GM10266 (cell line): ENCODE measurements at regions not wholly inside any gene's neighbourhood (a gene's known extent, or its start where the extent isn't known, plus 50 kb on each side); places are given as distances from the start of the nearest gene placed in this dataset.

Source experiments
- DNase-seq: peaks from one replicate; pipeline ENCODE4 v3.0.0; 2012; ENCODE audit errors: extremely low spot score
- CTCF ChIP-seq: IDR thresholded peaks from 2 replicates; pipeline ENCODE4 v1.5.1; 2012; ENCODE audit warnings: mild to moderate bottlenecking, low read depth; ENCODE audit not compliant: control insufficient read depth, insufficient read depth; ENCODE audit errors: missing control alignments

- no peak for TF ChIP-seq CTCF
- no peak for DNase-seq
Measured at GRCh38 chr2:116687371-116687770, 1127.1 kb upstream of the DDX18 start.

GRCh38 chr2:116692988-116693387, 1121.5 kb upstream of the DDX18 start:
- no peak for TF ChIP-seq CTCF
- DNase-seq = no peak

- no peak for TF ChIP-seq CTCF
- DNase-seq = no peak
Measured at GRCh38 chr2:116696223-116696622, 1118.3 kb upstream of the DDX18 start.

GRCh38 chr2:116696903-116697302, 1117.6 kb upstream of the DDX18 start:
- TF ChIP-seq CTCF = no peak
- no peak for DNase-seq

- DNase-seq = no peak
- no peak for TF ChIP-seq CTCF
Measured at GRCh38 chr2:116706396-116706795, 1108.1 kb upstream of the DDX18 start.

- no peak for TF ChIP-seq CTCF
- no peak for DNase-seq
Measured at GRCh38 chr2:116716038-116716437, 1098.5 kb upstream of the DDX18 start.

- DNase-seq = no peak
- TF ChIP-seq CTCF = no peak
Measured at GRCh38 chr2:116716444-116716843, 1098.0 kb upstream of the DDX18 start.
